Activated CD4-positive, alpha-beta T cell treated with anti-CD3 and anti-CD28 coated beads for 48 hours (primary cell): ENCODE measurements at regions not wholly inside any gene's neighbourhood (a gene's known extent, or its start where the extent isn't known, plus 50 kb on each side); places are given as distances from the start of the nearest gene placed in this dataset.
"Not testable (repeated sequence)": the region's sequence is repeated elsewhere in the genome, so short reads cannot be mapped to it uniquely, and the experiment has no call there.

Experiments
- DNase-seq: peaks from one replicate; pipeline ENCODE4 v3.0.0-alpha.2; 2020

DNA sequence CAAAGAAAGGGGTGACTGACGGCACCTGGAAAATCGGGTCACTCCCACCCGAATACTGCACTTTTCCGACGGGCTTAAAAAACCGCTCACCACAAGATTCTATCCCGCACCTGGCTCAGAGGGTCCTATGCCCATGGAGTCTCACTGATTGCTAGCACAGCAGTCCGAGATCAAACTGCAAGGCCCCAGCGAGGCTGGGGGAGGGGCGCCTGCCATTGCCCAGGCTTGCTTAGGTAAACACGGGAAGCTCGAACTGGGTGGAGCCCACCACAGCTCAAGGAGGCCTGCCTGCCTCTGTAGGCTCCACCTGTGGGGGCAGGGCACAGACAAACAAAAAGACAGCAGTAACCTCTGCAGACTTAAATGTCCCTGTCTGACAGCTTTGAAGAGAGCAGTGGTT, 327.0 kb upstream of the MEIS2 start:
- DNase-seq, result not testable (repeated sequence)

DNA sequence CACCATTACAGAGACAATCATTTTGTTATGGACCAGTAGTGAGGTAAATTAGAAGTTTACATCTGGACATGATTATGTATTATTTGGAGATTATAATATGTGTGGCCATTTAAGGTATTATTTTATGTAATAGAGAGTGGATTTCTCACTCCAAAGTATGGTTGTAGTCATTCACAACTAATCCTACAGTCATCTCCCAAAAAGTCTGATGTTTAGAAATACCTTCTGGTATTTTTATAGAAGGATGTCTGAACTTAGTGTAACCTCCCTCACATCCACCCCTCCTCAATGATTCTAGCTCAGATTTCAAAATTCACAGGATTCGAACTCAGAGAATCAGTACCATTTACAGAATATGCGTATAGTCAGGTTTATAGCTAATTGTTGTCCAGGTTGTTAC, 346.6 kb upstream of the MEIS2 start:
- DNase-seq, result no peak

DNA sequence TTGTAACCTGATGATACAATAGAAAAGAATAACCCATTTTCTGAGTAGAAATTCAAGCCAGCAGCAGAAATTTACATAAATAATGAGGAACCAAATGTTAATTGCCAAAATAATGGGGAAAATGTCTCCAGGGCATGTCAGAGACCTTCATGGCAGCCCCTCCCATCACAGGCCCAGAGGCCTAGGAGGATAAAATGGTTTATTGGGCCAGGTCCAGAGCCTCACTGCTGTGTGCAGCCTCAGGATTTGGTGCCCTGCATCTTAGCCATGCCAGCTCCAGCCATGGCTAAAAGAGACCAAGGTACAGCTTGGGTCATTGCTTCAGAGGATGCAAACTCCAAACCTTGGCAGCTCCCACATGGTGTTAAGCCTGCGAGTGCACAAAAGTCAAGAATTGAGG, 352.1 kb upstream of the MEIS2 start:
- no peak for DNase-seq

- no peak for DNase-seq
These were observed 380.1 kb upstream of the MEIS2 start for GRCh38 chr15:37480482-37480881.

- DNase-seq, result no peak
These were observed 380.8 kb upstream of the MEIS2 start for GRCh38 chr15:37481126-37481525.

DNA sequence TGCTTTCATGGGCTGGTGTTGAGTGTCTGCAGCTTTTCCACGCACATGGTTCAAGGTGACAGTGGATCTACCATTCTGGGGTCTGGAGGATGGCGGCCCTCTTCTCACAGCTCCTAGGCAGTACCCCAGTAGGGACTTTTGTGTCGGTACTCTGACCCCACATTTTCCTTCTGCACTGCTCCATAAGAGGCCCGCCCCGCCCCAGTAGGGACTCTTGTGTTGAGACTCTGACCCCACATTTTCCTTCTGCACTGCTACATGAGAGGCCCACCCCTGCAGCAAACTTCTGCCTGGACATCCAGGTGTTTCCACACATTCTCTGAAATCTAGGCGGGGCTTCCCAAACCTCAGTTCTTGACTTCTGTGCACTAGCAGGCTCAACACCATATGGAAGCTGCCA, 383.4 kb upstream of the MEIS2 start:
- no peak for DNase-seq

DNA sequence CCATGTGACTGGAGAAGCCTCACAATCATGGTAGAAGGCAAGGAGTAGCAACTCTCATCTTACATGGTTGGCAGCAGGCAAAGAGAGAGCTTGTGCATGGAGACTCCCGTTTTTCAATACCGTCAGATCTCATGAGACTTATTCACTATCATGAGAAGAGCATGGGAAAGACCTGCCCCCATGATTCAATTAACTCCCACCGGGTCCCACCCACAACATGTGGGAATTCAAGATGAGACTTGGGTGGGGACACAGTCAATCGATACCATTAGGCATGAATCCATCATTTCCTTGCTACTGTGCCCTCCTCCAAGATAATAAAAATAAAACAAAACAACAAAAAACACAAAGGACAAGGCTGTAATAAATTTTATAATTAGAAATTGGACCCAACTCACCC, 384.7 kb upstream of the MEIS2 start:
- no peak for DNase-seq

GRCh38 chr15:37490707-37491106, 390.4 kb upstream of the MEIS2 start:
- no peak for DNase-seq

GRCh38 chr15:37516621-37517020, 416.3 kb upstream of the MEIS2 start:
- no peak for DNase-seq

DNA sequence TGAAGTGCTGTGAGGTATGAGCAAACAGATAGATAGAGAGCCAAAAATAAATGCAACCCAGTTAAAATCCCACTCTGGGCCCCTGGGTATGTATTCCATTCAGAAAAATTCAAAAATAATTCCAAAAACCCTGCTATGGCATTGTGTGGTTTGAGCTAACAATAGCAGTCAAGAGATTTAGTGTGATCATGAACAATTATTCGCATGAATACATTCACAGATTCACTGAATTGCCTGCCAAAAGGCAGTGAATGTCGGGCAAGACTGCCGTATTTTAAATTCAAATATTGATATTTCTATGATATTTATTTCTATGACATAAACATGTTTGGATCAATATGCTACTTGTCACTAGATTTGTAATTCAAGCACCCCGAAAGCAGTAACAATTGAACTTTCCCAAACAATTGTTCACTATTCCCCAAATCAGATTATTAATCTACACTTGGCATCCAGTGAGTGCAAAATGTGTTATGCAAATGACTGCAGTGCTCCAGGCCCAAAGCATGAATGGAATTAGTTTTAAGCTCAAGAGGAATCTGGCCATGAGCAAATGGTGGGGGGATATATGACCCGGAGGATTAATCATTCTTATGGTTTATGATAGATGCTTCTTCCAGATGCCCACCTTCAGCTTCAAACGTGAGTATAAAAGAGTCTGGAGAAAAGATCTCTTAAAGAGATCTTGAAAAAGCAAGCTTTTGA, 417.0 kb upstream of the MEIS2 start:
- DNase-seq, result no peak

DNA sequence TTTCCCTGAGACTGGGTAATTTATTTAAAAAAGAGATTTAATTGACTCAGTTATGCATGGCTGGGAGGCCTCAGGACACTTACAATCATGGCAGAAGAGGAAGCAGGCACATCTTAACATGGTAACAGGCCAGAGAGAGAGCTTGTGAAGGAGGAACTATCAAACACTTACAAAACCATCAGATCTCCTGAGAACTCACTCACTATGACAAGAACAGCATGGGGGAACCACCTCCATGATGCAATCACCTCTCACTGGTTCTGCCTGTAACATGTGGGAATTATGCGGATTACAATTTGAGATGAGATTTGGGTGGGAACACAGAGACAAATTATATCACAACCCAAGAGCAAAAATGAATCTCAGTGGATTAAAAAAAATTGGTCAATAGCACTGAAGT, 416.0 kb upstream of the TMCO5A start:
- DNase-seq, result no peak

- no peak for DNase-seq
These were observed 414.4 kb upstream of the TMCO5A start for GRCh38 chr15:37520026-37520425.

GRCh38 chr15:37520882-37521281, 413.6 kb upstream of the TMCO5A start:
- no peak for DNase-seq

- no peak for DNase-seq
These were observed 409.8 kb upstream of the TMCO5A start for GRCh38 chr15:37524601-37525000.

DNA sequence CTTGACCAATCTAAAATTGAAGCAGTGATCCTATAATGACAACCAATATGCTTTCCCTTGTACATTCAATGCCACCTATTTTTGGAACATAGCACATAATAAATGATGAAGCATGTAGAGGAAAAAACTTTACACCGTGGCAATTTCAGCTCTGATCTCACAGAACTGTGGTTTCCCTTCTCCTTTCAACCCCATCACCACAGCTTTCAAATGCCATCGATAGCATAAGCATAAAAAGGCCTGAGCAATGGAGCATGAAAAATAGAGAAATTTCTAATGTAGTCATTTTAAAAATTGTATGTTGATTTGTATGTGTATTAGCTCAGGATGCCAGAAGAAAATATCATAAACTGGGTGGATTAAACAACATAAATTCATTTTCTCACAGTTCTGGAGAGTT, 406.0 kb upstream of the TMCO5A start:
- DNase-seq, result no peak

GRCh38 chr15:37536967-37537605, 397.4 kb upstream of the TMCO5A start:
- no peak for DNase-seq

- DNase-seq, result no peak
These were observed 396.6 kb upstream of the TMCO5A start for GRCh38 chr15:37537802-37538201.

DNA sequence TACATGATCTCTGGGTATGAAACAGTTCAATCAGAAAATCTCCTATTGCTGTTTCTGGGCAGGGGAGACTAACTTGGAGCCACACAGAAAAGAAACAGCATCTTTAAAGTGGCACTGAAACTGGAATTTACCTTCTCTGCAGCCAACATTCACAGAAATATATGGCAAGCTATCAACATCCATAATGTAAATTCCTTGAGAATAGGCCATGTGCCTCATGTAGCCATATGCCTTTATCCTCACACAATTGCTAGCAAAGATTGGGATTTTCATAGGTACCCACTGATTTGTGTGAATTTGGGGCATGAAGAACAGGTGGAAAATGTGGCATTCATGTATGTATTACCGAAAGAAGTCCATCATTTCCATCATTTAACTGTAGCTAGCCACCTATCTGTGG, 386.3 kb upstream of the TMCO5A start:
- no peak for DNase-seq

DNA sequence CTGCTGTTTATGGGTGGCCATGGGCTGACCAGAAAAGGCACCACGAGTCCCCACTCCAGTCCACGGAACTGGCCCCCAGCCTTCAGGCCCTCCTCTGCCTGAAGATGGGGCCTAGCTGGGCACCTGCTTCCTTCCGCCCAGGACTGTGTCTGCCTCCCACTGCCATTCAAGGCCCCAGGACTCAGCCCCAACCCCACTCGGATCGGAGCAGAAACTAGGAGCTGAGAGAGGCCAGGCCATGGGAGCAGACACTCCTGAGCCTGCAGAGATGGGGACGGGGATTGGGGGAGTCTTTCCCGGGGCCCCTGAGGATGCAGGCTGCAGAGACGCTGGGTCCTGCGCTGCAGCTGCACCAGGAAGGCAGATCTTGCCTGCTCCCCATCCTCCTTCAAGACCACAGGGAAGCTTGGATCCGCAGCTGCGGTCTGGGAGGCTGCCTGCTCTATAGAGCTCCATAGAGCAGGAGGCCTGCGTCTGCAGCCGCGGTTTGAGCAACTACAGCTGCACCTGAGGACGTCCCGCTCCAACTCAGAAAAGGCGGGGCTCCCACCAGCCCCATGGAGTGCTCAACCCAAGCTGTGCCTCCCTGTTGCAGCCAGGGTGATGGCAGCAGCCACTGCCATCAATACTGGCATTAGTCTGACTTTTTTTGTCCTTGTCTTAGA, 383.9 kb upstream of the TMCO5A start:
- no peak for DNase-seq

GRCh38 chr15:37572401-37572800, 362.0 kb upstream of the TMCO5A start:
- DNase-seq, result no peak

GRCh38 chr15:37574985-37575384, 359.5 kb upstream of the TMCO5A start:
- no peak for DNase-seq

GRCh38 chr15:37576952-37577351, 357.5 kb upstream of the TMCO5A start:
- DNase-seq, result no peak

DNA sequence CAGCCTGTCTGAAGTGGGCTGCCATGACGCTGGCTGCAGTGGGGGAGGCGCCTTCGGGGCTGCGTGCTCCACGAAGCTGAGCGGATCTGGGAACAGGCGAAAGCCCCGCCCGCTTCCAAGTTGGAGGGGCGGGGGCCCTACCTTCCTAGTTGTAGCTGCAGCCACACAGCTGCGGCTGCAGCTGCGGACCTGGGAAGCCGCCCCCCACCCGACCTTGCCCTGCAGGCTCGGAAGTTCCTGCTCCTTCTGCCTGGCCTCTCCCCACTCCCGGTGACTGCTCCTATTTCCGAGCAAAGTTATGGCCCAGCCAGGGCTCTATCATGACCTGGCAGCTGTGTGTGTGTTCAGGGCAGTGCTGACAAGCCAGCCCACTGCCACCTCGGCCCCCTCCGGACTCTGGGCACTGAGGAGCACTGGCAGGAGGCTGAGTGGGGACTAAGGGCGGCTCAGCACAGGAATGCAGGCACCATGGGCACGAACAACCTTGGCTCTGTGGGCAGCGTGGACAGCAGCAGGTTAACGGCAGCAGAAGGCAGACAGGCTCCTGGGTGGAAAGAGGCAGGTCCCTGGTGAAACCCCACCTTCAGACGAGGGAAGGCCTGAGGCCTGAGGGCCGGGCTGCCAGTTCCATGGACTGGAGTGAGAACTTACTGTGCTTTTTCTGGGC, 352.4 kb upstream of the TMCO5A start:
- DNase-seq, result no peak

DNA sequence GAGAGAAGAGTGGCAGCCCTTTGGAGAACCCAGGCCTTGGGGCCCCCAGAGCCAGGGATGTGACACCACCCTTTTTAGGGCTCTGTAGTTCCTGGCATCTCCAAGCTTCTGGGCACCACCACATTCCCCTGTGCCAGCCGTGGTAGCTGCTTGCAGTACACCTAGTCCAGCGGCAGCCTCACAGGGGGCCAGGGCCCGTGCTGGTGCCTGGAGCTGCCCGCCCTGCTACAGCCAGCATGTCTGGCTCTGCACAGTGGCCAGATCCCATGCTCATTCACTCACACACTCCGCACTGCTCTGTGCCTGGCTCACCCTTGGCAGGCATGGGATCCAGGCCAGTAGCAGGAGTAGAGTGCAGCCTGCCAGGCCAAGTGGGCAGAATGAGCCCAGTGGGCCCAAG, 351.6 kb upstream of the TMCO5A start:
- no peak for DNase-seq
